LHCN-M2 (cell line): ENCODE measurements at regions not wholly inside any gene's neighbourhood (a gene's known extent, or its start where the extent isn't known, plus 50 kb on each side); places are given as distances from the start of the nearest gene placed in this dataset.
"Not testable (repeated sequence)": the region's sequence is repeated elsewhere in the genome, so short reads cannot be mapped to it uniquely, and the experiment has no call there.

Experiments used
- DNase-seq: peaks from one replicate; pipeline ENCODE4 v3.0.0-alpha.2; 2012; ENCODE audit warnings: low read depth

DNA sequence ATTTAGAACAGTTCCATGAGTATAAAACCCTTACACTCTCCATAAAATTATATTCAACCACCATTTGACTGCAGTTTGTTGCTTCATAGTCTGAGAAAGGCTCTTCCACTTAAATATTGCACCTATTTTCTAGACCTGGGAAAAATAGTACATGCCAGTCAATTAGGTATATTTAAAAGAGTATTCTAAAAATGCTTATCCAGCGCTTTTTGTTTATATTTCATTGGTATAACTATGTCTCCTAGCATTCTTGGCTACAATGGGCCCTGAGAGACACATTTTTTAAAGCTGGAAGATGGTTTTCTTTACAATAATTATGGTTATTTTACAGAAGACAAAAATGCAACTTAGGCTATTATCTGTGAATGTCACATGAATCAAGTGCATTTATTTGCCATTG, 439.4 kb downstream of the KCNJ18 start:
- no peak for DNase-seq

- DNase-seq, result peak; percentile 37
Observed at GRCh38 chr17:22138861-22139469, 446.6 kb downstream of the KCNJ18 start.

- DNase-seq, result no peak
Observed at GRCh38 chr17:22142091-22142490, 449.8 kb downstream of the KCNJ18 start.

DNA sequence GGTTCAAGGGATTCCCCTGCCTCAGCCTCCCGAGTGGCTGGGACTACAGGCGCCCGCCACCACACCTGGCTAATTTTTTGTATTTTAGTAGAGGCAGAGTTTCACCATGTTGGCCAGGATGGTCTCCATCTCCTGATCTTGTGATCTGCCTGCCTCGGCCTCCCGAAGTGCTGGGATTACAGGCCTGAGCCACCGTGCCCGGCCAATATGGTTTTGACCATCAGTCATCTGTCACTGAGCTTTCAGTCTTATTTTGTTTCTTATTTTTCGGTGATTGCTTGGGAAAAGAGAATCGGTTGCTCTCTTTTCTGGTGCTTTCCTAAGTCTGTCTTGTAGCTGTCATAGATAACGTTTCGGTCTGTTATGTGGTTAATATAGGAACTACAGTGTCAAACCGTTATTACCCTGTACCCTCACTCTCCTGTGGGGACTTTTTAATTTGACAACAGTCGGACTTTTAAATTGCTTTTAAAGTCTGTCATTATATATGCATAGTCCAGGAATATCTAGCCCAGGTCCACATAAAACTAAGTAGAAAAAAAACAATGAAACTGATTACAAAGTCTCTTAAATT, 453.4 kb downstream of the KCNJ18 start:
- no peak for DNase-seq

GRCh38 chr17:22158364-22158763, 466.0 kb downstream of the KCNJ18 start:
- DNase-seq, result no peak

DNA sequence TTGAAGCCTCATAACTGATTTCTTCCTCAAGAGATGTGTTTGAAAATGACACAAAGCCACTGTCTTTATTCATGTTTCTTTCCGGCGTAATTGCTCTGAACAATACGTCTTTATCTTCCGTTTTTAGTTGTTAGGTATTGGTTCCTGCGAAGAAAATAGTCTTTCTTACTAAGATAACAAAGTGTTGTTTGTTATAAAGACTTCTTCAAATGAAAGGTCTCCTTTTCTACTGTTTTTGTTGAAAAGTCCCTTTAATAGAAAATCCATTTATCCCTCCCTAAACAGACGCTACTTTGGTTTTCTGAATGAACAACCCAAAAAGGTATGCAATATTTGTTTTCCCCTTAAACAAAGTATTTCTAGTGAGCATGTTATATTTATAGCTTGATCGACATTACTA, 469.1 kb downstream of the KCNJ18 start:
- no peak for DNase-seq

DNA sequence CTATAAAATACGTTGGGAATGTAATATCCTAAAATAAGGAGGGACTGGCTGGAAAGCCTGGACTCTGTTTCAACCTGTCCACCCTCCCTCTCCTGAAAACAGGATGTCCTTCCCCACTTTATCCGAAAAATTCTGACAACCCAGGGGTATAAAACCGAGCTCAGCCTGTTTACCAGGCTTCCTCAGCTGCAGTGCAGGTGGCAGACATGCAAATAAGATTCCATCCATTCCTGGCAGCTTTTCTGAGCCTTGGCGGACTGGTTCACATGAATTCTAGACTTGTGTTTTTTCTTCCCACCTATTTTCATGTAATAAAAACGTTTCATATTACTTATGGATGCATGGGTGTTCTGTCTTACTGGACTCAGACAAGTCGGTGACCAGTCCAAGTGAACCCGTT, 479.3 kb downstream of the KCNJ18 start:
- DNase-seq, result no peak

- DNase-seq, result no peak
Observed at GRCh38 chr17:22193113-22193512, 500.8 kb downstream of the KCNJ18 start.

DNA sequence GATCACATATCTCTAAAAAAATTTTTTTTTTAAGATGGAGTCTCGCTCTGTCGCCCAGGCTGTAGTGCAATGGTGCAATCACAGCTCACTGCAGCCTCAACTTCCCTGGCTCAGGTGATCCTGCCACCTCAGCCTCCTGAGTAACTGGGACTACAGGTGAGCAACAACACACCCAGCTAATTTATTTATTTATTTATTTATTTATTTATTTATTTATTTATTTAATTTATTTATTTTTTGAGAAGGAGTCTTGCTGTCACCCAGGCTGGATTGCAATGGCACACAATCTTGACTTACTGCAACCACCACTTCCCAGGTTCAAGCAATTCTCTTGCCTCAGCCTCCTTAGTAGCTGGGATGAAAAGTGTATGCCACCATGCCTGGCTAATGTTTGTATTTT, 507.9 kb downstream of the KCNJ18 start:
- not testable (repeated sequence) for DNase-seq

GRCh38 chr17:22202702-22203101, 510.4 kb downstream of the KCNJ18 start:
- no peak for DNase-seq

DNA sequence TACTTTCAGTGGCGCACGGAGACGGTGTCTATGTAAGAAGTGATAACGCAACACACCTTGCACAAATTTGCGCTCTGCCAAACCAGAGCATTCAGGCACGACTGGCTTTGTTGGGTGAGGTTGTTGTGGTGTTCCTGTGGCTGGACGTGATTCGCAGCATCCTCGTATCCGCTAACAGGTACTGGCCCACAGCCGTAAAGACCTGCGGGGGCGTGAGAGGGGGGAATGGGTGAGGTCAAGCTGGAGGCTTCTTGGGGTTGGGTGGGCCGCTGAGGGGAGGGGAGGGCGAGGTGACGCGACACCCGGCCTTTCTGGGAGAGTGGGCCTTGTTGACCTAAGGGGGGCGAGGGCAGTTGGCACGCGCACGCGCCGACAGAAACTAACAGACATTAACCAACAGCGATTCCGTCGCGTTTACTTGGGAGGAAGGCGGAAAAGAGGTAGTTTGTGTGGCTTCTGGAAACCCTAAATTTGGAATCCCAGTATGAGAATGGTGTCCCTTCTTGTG, 510.9 kb downstream of the KCNJ18 start:
- no peak for DNase-seq

DNA sequence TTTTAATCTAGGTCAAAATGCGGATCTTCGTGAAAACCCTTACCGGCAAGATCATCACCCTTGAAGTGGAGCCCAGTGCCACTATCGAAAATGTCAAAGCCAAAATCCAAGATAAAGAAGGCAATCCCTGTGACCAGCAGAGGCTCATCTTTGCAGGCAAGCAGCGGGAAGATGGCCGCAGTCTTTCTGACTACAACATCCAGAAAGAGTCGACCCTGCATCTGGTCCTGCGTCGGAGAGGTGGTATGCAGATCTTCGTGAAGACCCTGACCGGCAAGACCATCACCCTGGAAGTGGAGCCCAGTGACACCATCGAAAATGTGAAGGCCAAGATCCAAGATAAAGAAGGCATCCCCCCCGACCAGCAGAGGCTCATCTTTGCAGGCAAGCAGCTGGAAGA, 511.8 kb downstream of the KCNJ18 start:
- not testable (repeated sequence) for DNase-seq

DNA sequence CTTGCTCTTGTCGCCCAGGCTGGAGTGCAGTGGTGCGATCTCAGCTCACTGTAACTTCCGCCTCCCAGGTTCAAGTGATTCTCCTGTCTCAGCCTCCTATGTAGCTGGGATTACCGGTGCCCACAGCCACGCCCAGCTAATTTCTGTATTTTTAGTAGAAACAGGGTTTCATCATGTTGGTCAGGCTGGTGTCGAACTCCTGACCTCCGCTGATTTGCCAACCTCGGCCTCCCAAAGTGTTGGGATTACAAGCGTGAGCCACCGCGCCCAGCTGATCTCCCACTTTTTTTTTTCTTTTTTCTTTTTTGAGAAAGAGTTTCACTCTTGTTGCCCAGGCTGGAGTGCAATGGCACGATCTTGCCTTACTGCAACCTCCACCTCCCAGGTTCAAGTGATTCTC, 517.9 kb downstream of the KCNJ18 start:
- DNase-seq, result not testable (repeated sequence)

DNA sequence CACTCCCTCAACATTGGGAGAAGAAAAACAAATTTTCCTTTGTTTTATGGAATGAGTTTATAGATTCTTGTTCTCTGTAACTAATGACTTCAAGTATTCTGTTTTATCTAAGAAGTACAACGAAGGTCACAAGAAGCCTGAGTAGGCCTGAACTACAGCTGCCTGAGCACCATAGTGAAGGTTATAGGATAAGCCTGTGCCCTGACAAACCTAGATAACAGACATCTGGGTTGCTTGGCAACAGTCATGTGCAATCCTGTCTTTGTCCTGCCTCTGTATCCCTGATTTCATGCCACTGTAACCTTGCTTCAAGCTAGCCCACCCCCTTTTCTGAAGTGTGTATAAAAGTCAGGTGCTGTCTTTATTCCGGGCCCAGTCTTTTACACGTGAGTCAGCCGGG, 520.8 kb downstream of the KCNJ18 start:
- DNase-seq, result not testable (repeated sequence)

DNA sequence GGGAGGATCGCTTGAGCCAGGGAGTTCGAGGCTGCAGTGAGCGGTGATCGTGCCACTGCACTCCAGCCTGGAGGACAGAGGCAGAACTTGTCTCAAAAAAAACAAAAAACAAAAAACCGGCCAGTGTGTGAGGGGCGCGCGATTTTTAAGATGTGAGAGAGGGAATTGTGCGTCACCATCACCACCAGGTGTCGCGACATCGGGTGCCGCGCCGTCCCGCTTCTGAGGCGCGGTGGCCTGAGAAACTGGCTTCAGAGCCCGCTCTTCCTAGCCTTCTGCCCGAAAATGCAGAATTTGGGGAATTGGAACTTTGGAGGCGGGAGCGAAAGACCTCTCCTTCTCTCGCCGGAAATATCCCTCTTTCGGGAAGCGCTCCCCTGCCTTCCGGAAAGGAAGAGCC, 524.8 kb downstream of the KCNJ18 start:
- no peak for DNase-seq

GRCh38 chr17:22221344-22221743, 529.0 kb downstream of the KCNJ18 start:
- DNase-seq, result no peak

DNA sequence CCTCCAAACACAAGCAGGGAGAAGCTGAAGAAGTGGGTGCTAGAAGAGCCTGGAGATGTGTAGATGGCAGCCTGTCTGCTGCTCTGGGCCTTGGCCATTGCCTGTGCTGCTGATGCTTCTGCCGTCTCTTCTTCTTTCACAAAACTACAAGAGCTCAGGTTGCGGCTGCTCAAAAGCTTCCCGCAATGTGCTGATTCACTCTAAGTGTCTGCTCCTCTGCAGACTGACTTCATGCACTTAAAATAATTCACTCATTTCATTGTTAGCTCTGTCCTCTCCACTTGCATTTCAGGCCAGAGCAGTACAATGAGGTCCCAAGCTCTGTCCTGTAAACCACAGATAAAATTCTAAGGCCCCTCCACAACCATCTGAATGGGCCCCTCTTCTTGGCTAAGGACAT, 534.2 kb downstream of the KCNJ18 start:
- DNase-seq, result not testable (repeated sequence)

DNA sequence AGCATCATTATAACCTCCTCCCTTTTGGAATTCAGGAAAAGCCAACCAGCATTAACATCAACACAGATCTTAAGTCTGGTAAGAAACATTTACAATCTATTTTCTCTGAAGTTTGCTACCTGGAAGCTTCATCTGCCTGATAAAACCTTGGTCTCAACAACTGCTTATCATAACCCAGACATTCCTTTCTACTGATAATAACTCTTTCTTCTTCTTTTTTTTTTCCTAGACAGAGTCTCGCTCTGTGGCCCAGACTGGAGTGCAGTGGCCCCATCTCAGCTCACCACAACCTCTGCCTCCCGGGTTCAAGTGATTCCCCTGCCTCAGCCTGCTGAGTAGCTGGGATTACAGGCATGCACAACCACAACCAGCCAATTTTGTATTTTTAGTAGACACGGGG, 534.6 kb downstream of the KCNJ18 start:
- not testable (repeated sequence) for DNase-seq

GRCh38 chr17:22227699-22228553, 535.6 kb downstream of the KCNJ18 start:
- peak; percentile 0 for DNase-seq

DNA sequence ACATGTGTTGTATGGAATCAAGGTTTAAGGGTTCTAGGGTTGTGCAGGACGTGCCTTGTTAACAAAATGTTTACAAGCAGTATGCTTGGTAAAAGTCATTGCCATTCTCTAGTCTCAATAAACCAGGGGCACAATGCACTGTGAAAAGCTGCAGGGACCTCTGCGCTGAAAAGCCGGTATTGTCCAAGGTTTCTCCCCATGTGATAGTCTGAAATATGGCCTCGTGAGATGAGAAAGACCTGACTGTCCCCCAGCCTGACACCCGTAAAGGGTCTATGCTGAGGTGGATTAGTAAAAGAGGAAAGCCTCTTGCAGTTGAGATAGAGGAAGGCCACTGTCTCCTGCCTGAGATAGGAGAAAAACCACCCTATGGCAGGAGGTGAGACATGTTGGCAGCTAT, 537.5 kb downstream of the KCNJ18 start:
- not testable (repeated sequence) for DNase-seq

DNA sequence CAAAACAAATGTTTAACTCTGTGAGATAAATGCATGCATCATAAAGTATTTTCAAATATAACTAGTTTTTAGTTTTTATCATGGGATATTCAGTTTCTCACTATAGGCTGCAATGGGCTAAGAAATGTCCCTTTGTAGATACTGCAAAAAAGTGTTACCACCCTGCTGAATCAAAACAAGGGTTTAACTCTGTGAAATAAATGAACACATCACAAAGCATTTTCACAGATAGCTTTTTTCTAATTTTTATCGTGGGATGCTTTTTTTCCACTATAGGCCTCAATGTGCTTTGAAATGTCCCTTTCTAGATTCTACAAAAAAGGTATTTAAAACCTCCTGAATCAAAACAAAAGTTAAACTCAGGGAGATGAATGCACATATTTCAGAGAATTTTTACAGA, 541.1 kb downstream of the KCNJ18 start:
- no peak for DNase-seq

- no peak for DNase-seq
Observed at GRCh38 chr17:22242472-22242871, 550.1 kb downstream of the KCNJ18 start.

GRCh38 chr17:22251498-22251897, 559.2 kb downstream of the KCNJ18 start:
- DNase-seq, result no peak
